ENCODE measurements at regions not wholly inside any gene's neighbourhood (a gene's known extent, or its start where the extent isn't known, plus 50 kb on each side); places are given as distances from the start of the nearest gene placed in this dataset.

GRCh38 chr7:52727632-52728031 is 307.8 kb upstream of the POM121L12 start:
- TF ChIP-seq CTCF (IDR thresholded peaks at IDR 0.05) (no peak), POLR2A (IDR thresholded peaks at IDR 0.05) (no peak)

Measured in right lobe of liver (tissue), 4 donors.